Stimulated activated CD4-positive, alpha-beta T cell treated with anti-CD3 and anti-CD28 coated beads, Interleukin-12 subunit alpha, Interleukin-12 subunit beta, amount 100 ng/mL, for 24 hours (primary cell): ENCODE measurements at regions not wholly inside any gene's neighbourhood (a gene's known extent, or its start where the extent isn't known, plus 50 kb on each side); places are given as distances from the start of the nearest gene placed in this dataset.

Source experiments
- DNase-seq, 2 experiments: peaks; one replicate each; pipeline ENCODE4 v3.0.0-alpha.2; 2020; ENCODE audit warnings: low read depth in 2 of 2

DNA sequence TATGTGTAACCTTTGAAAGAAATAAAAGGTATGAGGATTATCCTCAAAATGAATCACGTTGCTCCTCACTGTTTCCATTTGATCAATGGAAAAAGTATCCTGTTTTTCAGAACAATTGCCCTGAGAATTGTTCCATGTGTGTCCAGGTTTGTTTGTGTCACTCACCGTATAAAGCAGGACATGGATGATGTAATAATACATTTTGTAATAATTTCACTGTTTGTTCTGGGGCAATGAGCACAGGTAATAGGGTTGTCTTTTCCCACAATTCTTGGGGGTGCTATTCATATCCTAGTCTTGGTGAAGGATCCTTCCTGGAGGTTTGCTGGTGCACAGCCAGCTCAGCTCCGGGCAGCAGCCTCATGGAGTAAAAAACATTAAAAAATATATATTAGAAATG lies 510.8 kb upstream of the MCTP2 start:
- no peak for DNase-seq

DNA sequence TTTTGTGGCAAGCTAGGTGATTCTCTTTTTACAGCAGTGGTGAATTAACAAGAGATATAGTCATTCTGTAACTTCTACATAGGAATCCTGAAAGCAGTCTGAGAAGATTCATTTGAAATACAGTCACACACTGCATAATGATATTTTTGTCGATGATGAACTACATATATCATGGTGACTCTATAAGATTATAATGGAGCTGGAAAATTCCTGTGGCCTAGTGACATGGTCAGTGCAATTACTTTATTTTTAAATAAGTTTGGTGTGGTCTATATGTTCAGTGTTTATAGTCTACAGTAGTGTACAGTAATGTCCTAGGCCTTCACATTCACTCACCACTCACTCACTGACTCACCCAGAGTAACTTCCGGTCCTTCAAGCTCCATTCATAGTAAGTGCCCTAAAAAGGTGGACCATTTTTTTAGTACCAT lies 511.4 kb upstream of the MCTP2 start:
- DNase-seq, result no peak

DNA sequence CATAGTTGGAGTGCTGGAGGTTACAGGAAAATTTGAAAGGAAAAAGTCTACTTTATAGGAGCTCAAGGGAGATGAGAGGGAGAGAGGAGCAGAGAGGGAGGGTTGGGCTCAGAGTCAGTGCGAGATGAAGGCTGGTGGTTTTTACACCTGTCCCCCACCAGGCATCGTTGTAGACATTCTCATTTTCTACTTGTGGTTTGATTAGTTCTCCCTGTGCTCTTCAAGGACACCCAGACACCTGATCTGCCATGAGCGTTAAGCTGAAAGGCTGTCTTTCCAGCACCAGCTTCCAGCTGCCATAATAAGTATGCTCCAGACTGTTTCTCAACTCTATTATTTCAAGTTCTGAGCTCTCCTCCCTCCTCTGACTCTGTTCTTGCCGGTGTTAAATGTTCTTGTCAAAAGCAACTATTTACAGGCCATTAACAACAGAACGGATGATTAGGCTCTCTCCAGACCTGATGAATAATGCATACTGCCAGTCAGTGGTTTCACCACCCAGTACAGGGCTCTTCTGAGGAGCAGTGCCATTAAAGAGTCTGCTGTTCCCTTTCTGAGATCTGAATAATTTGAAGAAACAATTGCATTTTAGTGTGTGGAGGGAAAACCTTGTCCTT lies 514.6 kb upstream of the MCTP2 start:
- no peak for DNase-seq

DNA sequence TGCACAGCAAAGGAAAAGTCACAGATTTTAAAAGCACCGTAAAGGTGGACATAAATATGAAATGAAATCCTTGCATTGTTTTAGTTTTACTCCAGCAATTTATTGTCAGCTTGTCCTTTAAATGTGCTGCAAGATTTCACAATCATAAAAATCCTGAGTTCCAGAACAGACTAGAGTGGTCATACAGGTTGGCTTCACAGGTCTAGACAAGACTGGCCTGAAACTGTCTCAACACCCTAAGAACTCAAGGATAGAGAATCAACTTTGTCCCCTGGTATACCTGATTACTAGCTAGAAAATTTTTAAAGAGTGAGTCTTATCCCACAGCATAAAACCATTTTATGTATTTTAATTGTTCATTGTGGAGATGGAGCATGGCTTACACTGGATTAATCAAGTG lies 521.7 kb upstream of the MCTP2 start:
- DNase-seq, result no peak

DNA sequence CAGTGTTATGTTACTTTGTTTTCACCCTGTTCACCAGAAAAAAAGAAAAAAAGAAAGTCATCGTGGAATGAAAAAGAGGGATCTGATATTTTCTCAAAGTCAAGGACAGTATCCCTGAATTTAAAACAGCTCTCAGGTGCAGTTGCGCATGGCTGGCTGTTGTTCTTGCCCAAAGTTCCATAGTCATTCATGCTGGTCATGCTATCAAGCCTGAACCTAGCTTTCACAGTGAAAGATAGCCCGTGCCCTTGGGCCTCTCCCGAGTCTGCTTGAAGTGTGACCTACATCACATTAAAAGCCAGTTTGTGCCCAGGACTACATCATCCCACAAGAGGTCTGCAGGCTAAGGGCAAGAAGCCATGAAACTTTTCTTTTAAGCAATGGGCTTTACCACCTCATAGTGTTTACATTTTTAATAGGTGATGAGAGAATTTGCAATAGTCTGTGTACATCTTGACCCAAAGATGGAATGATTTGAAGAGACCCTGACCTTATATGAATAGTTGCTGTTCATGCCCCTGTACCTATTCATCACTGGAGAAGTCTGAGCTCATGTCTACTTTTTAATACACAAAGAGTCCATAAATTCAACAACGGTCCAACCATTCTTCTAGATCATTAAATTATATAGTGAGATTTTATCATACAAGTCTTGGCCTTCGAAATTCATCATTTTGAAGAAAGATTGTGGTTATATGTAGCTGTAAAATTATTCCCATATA lies 522.5 kb upstream of the MCTP2 start:
- no peak for DNase-seq

DNA sequence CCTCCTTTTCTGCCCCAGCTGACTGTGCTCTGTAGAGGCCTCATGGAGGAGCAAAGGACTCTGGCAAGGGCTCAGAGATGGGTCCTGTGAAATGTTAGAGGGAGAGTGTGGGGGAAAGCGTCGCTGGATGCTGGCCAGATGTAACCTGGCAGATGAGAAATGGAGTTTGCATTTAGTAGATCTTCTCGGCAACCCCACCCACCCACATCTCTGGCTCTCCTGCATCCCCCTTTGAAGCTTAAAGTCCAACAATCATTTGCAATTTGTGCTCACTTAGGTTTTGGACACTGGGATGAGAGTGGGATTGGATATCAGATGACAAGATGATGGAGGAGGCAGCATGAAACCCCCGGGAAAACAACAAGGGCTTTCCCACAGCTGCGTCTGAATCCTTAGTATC lies 523.6 kb upstream of the MCTP2 start:
- DNase-seq, result no peak

DNA sequence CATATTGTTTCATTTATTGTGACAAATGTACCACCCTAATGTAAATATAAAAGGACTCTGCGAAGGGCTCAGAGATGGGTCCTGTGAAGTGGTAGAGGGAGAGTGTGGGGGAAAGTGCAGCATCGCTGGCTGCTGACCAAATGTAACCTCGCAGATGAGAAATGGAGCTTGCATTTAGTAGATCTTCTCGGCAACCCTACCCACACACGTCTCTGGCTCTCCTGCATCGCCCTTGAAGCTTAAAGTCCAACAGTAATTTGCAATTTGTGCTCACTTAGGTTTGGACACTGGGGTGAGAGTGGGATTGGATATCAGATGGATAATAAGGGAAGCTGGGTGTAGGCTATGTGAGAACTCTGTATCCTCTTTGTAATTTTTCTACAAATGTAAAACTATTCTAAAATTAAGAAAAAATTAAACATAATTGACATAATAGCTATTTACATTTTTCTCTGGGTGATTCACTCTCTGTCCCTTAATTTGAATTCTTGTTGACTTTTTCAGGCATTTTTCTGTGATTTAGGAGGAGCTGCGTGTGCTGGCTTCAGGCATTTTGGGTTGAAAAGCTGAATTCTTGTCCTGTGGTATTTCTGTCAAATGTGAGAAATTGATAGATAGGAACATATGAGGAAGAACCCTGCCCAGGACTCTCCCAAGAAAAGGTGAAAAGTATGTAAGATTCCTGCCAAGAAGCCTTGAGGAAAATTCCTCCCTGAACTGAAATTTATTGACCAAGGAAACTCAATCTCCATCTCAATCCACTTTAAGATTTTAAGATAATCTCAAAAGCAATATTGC lies 524.7 kb upstream of the MCTP2 start:
- no peak for DNase-seq

DNA sequence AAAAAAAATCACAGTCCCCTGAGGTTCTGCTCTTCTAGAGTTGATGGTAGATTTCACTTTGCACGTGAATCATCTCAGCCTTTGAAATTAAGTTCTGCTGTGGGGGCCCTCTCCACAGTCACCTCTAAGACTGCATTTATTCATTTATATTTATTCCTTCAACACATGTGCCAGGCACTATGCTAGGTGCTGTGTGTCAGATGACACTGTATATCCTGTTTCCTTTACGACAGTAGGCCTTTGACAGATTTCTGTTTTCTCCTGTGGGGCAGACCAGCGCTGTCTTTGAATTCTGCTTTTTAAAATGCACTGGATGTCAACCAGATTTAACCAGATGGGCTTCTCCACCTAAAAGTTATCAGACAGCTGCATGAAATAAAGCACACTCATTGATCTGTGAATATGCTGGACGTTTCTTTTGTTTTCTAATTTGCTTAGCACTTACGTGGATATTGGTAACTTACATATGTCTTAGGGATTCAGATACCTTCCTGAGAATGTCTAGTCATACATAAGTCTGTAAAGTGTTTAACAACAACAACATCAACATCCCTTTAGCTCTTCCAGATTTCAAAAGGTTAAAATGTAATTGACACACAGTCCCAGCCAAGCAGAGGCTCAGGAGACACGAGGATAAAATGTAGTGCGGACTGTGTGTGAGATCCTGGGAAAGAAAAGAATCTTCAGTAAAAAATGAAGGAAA lies 525.5 kb upstream of the MCTP2 start:
- DNase-seq, result no peak

DNA sequence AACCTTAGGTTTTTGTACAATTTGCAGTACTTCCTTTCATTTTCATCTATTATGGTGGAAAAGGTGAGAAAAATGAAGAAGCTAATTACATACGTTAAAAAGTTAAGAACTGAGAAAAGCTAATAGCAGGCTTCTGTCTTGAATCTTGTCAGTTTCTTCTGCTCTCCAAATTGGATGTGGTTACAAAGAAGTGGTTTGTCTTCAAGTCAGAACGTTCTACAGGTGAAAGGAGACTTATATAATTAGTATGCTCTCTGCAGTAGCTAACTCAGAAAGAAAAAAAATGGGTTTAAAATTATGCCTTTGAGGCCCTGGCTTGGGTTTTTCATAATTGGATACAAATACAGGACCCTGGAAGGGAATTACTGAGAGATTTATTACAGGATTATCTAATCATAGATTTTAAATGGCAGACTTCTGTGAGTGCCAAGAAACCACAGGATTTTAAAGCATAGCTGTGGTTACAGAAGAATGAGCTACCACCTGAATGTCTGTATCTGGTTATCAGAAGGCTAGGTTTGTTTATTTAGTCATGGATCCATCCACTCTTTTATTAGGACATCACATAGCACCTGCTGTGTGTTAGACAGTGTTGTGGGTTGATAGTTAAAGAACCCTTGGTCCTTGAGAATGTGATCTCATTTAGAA lies 528.1 kb upstream of the MCTP2 start:
- DNase-seq, result no peak

DNA sequence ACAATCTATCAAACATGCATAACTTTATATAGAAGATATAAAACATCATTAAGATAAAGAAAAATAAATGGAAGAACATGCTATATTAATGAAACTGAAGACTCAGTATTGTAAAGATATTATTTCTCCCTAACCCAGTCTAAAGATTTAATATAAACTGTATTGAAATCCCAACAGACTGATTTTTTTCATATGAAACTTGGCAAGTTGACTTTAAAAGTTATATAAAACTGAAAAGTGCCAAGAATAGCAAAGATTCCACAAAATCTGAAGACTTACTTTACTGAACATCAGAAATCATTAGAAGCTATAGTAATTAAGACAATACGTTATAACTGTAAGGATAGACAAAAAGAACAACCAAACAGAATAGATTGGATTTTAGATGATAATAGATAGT lies 531.3 kb upstream of the MCTP2 start:
- no peak for DNase-seq

DNA sequence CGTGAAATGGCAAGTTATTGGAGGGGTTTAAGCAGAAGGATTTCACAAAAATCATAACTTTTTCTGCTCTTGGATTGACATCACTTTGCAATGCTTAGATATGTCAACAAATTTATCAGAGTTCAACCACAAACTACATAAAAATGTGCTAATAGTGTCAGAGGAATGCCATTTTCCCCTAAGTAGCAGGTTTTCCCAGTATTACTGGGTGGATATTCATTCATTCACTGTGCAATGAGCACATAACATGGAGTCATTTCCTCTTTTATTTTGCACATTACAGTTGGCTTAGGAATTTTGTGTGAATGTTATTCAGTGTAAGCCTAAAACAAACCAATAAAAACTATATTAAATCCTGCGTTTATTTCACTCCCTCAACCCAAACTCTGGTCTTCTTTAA lies 537.3 kb upstream of the MCTP2 start:
- no peak for DNase-seq

DNA sequence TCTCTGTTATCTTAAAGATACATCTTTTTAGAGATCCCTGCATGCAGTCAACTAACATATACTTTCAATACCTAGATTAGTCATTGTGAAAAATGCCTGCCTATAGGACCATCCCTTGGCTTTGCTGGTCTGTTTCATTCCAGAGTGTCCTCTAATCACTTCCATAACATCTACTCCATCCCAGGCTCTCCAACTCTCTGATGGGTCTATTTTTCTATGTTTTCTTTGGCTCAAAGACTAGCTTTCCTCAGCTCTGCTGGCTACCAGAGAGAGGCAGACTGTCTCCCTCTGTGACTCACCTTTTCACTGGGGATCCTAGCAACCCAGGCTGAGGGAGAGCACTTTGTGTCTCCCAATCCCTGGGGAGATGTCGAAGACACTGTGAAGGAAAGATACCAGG lies 547.7 kb upstream of the MCTP2 start:
- DNase-seq, result no peak

DNA sequence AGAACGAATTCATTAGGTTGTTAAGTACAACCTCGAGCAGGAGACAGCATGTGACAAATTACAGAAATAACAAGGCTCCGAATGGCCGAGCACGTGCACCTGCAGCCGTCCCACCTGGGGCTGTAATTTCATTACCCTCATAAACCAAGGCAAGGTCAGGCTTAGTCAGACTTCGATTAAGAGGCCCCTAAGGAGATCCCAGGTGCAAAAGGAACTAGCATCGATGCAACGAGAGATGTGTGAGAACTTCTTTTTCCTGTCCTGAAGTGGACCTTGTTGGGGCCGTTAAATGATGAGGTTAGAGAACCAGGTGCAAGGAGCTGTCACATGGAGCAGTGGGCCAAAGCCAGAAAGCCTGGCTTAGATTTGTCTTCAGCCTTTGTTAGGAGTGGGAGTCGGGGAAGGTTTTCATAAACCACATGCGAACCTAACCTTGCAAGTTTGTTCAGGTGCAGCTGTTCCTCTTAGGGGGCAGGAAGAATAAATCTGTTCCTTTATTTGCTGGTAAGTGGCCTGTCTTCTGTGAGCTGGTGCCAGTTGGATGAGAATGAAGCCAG lies 559.9 kb upstream of the MCTP2 start:
- DNase-seq, result no peak

DNA sequence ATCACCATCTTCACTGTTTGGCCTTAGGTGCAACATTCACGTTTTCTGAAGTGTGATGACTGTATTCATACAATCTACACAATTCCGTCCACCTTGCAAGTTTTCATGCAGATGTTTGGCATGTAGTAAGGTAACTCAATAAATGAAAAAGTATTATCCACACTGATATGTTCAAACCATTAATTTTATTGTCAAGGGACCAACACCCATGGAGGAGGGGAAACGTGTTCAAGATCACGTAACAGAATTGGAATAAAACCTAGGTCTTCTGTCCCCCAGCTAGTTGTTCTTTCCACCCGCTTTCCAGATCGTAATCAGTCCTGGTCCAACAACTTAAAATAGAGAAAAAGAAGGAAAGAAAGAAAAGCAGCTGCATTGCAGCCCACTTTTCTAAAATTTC lies 560.4 kb upstream of the MCTP2 start:
- no peak for DNase-seq

DNA sequence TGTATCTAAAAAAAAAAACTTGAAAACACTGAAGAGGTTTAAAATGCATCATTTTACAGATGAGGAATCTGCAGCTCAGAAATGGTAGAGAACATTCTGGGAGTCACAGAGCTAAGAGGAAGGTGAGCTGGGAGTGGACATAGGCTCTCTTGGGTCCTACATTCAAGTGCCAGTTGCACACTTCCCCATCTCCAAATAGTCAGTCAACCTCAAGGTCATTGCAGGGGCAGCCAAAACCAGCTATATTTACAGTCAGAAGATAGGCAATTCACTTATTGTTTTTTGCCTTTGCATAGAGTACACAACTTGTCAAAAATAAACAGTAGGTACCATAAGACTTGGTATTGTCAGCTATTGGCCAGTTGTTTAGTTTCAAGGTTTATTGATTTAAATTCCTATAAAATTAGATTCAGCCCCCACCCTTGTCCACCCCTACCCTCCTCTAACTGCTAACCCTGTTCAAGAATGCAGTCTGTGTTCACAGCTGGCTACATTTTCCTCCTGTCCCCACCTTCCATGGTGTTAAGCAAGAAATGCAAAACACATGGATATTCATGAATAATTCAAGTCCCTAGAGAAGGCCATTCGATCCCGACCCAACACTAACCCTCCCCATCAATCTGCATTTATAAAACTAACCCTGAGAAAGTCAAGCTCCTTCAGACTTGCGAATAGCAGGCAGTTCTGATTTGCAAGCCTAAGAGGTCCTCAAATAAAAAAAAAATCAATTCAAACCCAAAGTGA lies 567.0 kb upstream of the MCTP2 start:
- no peak for DNase-seq

DNA sequence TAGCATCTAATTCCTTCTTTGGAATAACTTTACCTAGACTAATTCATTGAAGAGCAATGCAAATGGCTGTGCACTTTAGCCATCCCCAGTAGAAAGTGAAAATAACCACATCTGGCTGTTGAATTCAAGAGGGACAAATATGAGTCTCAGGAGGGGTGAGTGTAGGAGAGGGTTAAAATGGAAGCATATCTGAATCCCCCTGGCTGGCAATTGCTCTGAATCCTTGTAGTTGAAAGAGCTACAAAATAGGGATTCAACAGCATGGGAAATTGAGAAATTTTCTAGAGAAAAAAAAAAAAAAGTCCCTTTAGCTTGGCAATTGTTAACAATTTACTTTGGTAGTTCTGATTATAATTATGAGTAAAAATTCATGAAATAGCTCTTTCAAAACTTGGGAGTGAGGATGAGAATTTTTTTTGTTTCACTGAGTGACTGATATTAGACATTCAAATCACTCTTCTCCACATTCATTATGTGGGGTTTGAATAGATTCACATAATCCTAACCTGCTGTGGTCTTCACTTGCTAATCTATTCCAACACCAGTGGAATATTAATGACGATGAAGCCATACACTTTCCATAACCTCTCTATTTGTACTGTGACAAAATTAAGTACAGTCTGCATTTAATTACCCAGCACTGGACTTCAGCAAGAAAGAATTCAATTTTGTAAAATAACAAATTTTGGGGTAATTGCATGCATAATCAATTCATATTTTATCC lies 569.0 kb upstream of the MCTP2 start:
- no peak for DNase-seq

DNA sequence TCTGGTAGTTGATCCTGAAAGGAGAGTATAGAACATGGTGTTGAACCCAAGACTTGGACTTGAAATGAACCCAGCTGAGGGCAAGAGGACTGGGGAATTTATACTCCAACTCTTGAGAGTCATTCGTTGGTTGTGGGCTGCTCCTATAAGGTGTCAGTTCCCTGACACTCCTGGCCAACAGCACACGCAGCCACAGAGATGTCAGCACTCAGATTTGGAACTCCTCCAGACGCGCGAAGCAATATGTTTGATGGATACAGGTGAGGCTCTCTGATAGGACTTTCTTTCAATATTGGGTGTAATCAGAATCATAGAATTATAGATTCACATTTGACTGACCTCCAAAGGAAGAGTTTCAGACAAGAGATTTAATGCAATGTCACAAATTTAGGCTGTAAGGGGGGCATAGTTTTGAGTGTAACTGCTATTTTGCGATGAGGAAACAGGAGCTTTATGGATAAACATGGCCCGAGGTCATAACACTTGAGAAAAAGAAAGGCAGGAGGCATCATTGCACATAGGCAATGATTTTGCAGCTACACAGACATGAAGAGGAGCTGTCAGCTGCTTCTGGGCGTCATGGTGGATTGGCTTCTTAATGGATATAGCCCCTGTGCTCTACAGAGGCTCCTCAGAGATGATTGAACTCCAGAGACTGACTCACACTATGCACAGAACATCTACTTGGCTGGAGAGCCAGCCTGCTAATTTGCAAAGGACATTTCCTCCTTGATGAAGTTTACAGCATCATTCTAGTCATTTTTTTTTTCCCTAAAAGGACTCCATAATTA lies 569.2 kb upstream of the RGMA start:
- no peak for DNase-seq

DNA sequence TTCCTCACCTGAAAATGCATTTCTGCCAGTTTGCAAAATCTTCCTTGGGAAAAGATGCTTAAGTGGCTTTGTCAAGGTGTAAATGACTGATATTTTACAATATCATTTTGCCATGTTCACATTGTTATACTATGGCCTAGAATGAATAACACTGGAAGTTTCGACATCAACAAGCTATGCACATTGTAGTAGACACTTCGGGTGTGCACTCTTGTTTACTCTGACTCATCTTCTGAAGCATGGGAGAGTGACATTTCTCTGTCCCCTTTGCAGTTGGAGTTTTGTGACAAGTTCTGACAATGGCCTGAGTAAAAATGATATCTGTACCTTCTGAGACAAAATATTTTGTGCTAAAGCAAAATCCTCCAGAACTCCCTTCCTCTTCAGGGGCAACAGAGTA lies 567.0 kb upstream of the RGMA start:
- DNase-seq, result no peak

DNA sequence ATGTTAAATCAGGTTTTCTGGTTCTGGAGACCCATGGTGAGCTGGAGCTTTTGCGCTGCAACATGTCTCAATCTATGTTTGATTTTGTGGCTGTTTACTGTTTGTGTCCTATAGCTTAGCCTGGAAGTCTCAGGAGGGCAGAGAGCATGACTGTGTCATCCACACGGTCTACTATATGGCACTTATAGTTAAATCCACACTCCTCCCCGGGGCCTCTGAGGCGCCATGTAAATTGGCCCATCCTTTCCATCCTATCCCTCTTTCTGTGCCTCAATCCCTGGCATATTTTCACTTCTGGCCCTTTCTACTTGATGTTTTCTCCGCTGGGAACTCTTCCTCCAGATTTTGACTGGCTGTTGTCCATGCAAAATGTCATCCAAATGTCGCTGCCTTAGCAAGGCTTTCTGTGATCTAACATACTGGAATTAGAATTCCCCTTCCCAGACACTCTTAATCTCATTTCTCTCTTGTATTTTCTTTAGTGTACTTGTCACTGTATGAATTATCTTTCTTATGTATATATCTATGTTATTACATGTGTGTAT lies 560.8 kb upstream of the RGMA start:
- DNase-seq, result no peak
